Adrenal gland (tissue), 9 donors: ENCODE measurements at regions not wholly inside any gene's neighbourhood (a gene's known extent, or its start where the extent isn't known, plus 50 kb on each side); places are given as distances from the start of the nearest gene placed in this dataset.
A peak's percentile ranks its signal among the peaks of the same experiment; 100 is the strongest.

Experiments
- DNase-seq, 7 donors: peaks; one replicate each; pipeline ENCODE4 v3.0.0-alpha.2; 2019 to 2020
- H3K27ac ChIP-seq, 5 donors: fragments of 200-600 bp; sonication (generic) in 4 of 5; 1 replicate in 3 of 5; 2 replicates in 2 of 5; pipeline versions ENCODE4 v1.5.1 to v1.8.0; 2016 to 2020; ENCODE audit warnings: mild to moderate bottlenecking in 1 of 5
- H3K27me3 ChIP-seq: fragments of 200-600 bp; 2 replicates; pipeline ENCODE4 v1.8.0; 2021
- H3K36me3 ChIP-seq, 2 donors: fragments of 200-600 bp; replicated peaks in 1 of 2; 1 replicate in 1 of 2; 2 replicates in 1 of 2; pipeline versions ENCODE4 v1.5.1 to v1.8.0; 2018 to 2022
- H3K4me1 ChIP-seq, 2 donors: fragments of 200-600 bp; replicated peaks in 1 of 2; 1 replicate in 1 of 2; 2 replicates in 1 of 2; pipeline versions ENCODE4 v1.5.1 to v1.8.0; 2018 to 2021
- H3K4me3 ChIP-seq, 4 donors: fragments of 200-600 bp; sonication (generic) in 3 of 4; one replicate each; pipeline ENCODE4 v1.5.1; 2016 to 2018
- H3K9me3 ChIP-seq, 3 donors: fragments of 200-600 bp; sonication (generic) in 1 of 3; replicated peaks in 1 of 3; 1 replicate in 2 of 3; 2 replicates in 1 of 3; pipeline versions ENCODE4 v1.5.1 to v1.8.0; 2016 to 2021
- CTCF ChIP-seq, 6 experiments: fragments of 450-650 bp in 4 of 6; fragments of 200-600 bp in 2 of 6; sonication (generic) in 1 of 6; IDR thresholded peaks; 1 replicate in 5 of 6; 2 replicates in 1 of 6; pipeline versions ENCODE4 v1.5.1 to v1.8.0; 2016 to 2021; ENCODE audit warnings: antibody characterized with exemption in 6 of 6, mild to moderate bottlenecking in 2 of 6, moderate library complexity in 1 of 6
- POLR2A ChIP-seq, 2 donors: fragments of 450-650 bp; IDR thresholded peaks; one replicate each; pipeline ENCODE4 v1.6.1; 2017; ENCODE audit warnings: antibody characterized with exemption in 2 of 2, mild to moderate bottlenecking in 2 of 2, moderate library complexity in 1 of 2
- WGBS, 4 donors: extraction: QIAGEN DNeasy Blood & Tissue Kit in 2 of 4; methylation state at CpG; one replicate each; pipeline versions ENCODE4 v1.1.5 to v1.1.7; 2013 to 2017; 5-methylcytosine and 5-hydroxymethylcytosine counted together
- intact Hi-C, 2 donors: fragments of 100-400 bp; cut with DNase I; formaldehyde crosslinking; loops; one replicate each; pipeline versions ENCODE4 v1.14.1 to v1.15.0; 2022 to 2023
- donor health status: healthy with polysubstance abuse.
- donor health status: Bipolar disorder and iron deficiency.
- donor health status: DM: yes; HTN: yes; CAD: no.
- donor health status: DM: no; HTN: no; CAD: no.
- donor health status: DM: no; HTN: no; CAD: no.

GRCh38 chr15:98418122-98418521, 230.2 kb upstream of the IGF1R start:
- Histone ChIP-seq H3K4me1 (peaks cover 7 to 9% of the 10 kb centered on the region in 2 donors), H3K36me3 (no peaks in the 10 kb centered on the region), H3K27me3 (peaks cover 22% of the 10 kb centered on the region), H3K9me3 (no peaks in the 10 kb centered on the region), H3K4me3 (no peak overlapping the region), H3K27ac (no peak overlapping the region)
- DNase-seq = no peak
- TF ChIP-seq CTCF (IDR thresholded peaks at IDR 0.05) = no peak
- no peak for TF ChIP-seq POLR2A (IDR thresholded peaks at IDR 0.05)
- 68 to 74% (median 70%) methylated on average over 11 of the region's 11 CpGs for WGBS, 4 donors
- intact Hi-C loops = no loop called here

GRCh38 chr15:98419173-98419780, 229.1 kb upstream of the IGF1R start:
- H3K4me3 ChIP-seq = no peak overlapping the region
- no peak for TF ChIP-seq CTCF (IDR thresholded peaks at IDR 0.05)
- TF ChIP-seq POLR2A (IDR thresholded peaks at IDR 0.05) = no peak
- H3K9me3 ChIP-seq = no peaks in the 10 kb centered on the region
- peaks cover 7 to 9% of the 10 kb centered on the region in 2 donors for H3K4me1 ChIP-seq
- H3K27ac ChIP-seq = no peak overlapping the region
- intact Hi-C loops = no loop called here
- H3K36me3 ChIP-seq = no peaks in the 10 kb centered on the region
- H3K27me3 ChIP-seq = peaks cover 22% of the 10 kb centered on the region
- DNase-seq = no peak
- WGBS, 4 donors = 66 to 79% (median 68%) methylated on average over 4 to 5 of the region's 5 CpGs

- Histone ChIP-seq H3K27ac (no peak overlapping the region), H3K9me3 (no peaks in the 10 kb centered on the region), H3K4me1 (peaks cover 7 to 9% of the 10 kb centered on the region in 2 donors), H3K27me3 (peaks cover 22% of the 10 kb centered on the region), H3K4me3 (peak overlapping the region in 1 of 4 donors; percentile 4), H3K36me3 (no peaks in the 10 kb centered on the region)
- DNase-seq = no peak
- TF ChIP-seq CTCF (IDR thresholded peaks at IDR 0.05) (no peak), POLR2A (IDR thresholded peaks at IDR 0.05) (no peak)
- intact Hi-C loops = loop anchor here (2.0 to 5.0 kb wide), 2 partner anchors 109 to 112 kb away; no protein-coding TSS in a partner anchor
- WGBS, 4 donors = 45 to 70% (median 52%) methylated on average over 5 to 8 of the region's 8 CpGs
Measured at GRCh38 chr15:98420837-98421236, 227.5 kb upstream of the IGF1R start.

- intact Hi-C loops = loop anchor here (2.0 to 5.0 kb wide), 2 partner anchors 109 to 113 kb away; no protein-coding TSS in a partner anchor
- Histone ChIP-seq H3K36me3 (no peaks in the 10 kb centered on the region), H3K27ac (no peak overlapping the region), H3K27me3 (peaks cover 22% of the 10 kb centered on the region), H3K4me1 (peaks cover 7 to 9% of the 10 kb centered on the region in 2 donors), H3K4me3 (peak overlapping the region in 1 of 4 donors; percentile 4), H3K9me3 (no peaks in the 10 kb centered on the region)
- no peak for TF ChIP-seq POLR2A (IDR thresholded peaks at IDR 0.05)
- peak; percentile 90 to 100 (median 97) for TF ChIP-seq CTCF (IDR thresholded peaks at IDR 0.05)
- peak; percentile 22 to 79 (median 62) for DNase-seq
- WGBS, 4 donors = 2 to 5% (median 3%) methylated on average over 11 to 62 of the region's 62 CpGs
Measured at GRCh38 chr15:98421419-98422129, 226.8 kb upstream of the IGF1R start.
